HepG2 (cell line): ENCODE measurements at regions not wholly inside any gene's neighbourhood (a gene's known extent, or its start where the extent isn't known, plus 50 kb on each side); places are given as distances from the start of the nearest gene placed in this dataset.

Source experiments
- ATAC-seq: fragments of 200-7000 bp; cut with Tn5 transposase; 3 replicates; pipeline ENCODE4 v1.9.1; 2020; ENCODE audit warnings: mild to moderate bottlenecking, moderate library complexity
- BruUV-seq: library from RNA; stranded (reverse); fragments of 400-500 nt; replicated peaks from 2 replicates; lab custom pipeline; 2021; lab: Mats Ljungman, UMichigan
- CTCF ChIA-PET: fragments of 300-600 bp; formaldehyde crosslinking; extraction: SDS; loops from one replicate; lab custom pipeline; 2021; ENCODE audit warnings: low total read pairs, inconsistent platforms, low intra/inter-chr PET ratio; lab: Yijun Ruan, JAX
- POLR2A ChIA-PET: fragments of 350-600 bp; sonication (Branson Sonifier 250); formaldehyde crosslinking; loops from one replicate; lab custom pipeline; 2020; ENCODE audit warnings: antibody characterized with exemption, inconsistent platforms; lab: Yijun Ruan, JAX
- DNase-seq: peaks from one replicate; pipeline ENCODE4 v3.0.0-alpha.2; 2015; ENCODE audit warnings: low spot score
- FAIRE-seq: peaks from 3 replicates; lab custom pipeline; 2011; peaks lifted over from hg19 to GRCh38; lab: Jason Lieb, UNC
- H2AFZ ChIP-seq: one replicate; pipeline ENCODE4 v1.6.1; 2011; ENCODE audit warnings: low read length, inconsistent platforms
- H3K27ac ChIP-seq: fragments of 300-600 bp; 3 replicates; pipeline ENCODE4 v1.8.0; 2011; ENCODE audit warnings: mixed run types, mild to moderate bottlenecking, mixed read lengths, low read length, inconsistent platforms; ENCODE audit not compliant: insufficient read depth; ENCODE audit errors: extremely low read length
- H3K27me3 ChIP-seq, 2 experiments: fragments of 200-600 bp in 1 of 2; 2 replicates in 1 of 2; 3 replicates in 1 of 2; pipeline versions ENCODE4 v1.6.0 to v1.8.0; 2011; ENCODE audit warnings: low read length in 2 of 2, mild to moderate bottlenecking in 2 of 2, moderate library complexity in 2 of 2, inconsistent platforms in 1 of 2; ENCODE audit not compliant: insufficient read depth in 2 of 2, control insufficient read depth in 1 of 2
- H3K36me3 ChIP-seq, 2 experiments: fragments of 200-600 bp in 1 of 2; replicated peaks in 1 of 2; 2 replicates in 1 of 2; 3 replicates in 1 of 2; pipeline versions ENCODE4 v1.5.1 to v1.8.0; 2011; ENCODE audit warnings: low read length in 2 of 2, inconsistent platforms in 1 of 2; ENCODE audit not compliant: insufficient read depth in 2 of 2, control insufficient read depth in 1 of 2
- H3K4me1 ChIP-seq: 2 replicates; pipeline ENCODE4 v1.5.1; 2012; ENCODE audit warnings: low read length, inconsistent platforms; ENCODE audit not compliant: insufficient read depth
- H3K4me2 ChIP-seq: 2 replicates; pipeline ENCODE4 v1.6.0; 2011; ENCODE audit warnings: low read depth, low read length, inconsistent platforms
- H3K4me3 ChIP-seq, 3 experiments: fragments of 200-600 bp in 1 of 3; sonication (generic), shearing (Covaris generic) in 1 of 3; replicated peaks in 1 of 3; 2 replicates each; pipeline ENCODE4 v1.5.1; 2011 to 2016; ENCODE audit warnings: low read length in 3 of 3, inconsistent platforms in 2 of 3, low read depth in 2 of 3, mild to moderate bottlenecking in 2 of 3, control low read depth in 1 of 3, mixed read lengths in 1 of 3; ENCODE audit not compliant: insufficient read depth in 1 of 3
- H3K79me2 ChIP-seq: one replicate; pipeline ENCODE4 v1.6.1; 2011; ENCODE audit warnings: low read length, inconsistent platforms; ENCODE audit not compliant: insufficient read depth
- H3K9ac ChIP-seq: 2 replicates; pipeline ENCODE4 v1.6.0; 2011; ENCODE audit warnings: mild to moderate bottlenecking, low read depth, low read length, inconsistent platforms; ENCODE audit not compliant: insufficient read depth
- H3K9me3 ChIP-seq: 2 replicates; pipeline ENCODE4 v1.5.1; 2012; ENCODE audit warnings: mild to moderate bottlenecking, low read length
- H4K20me1 ChIP-seq: 2 replicates; pipeline ENCODE4 v1.6.0; 2011; ENCODE audit warnings: inconsistent platforms, mild to moderate bottlenecking, low read length, moderate library complexity; ENCODE audit not compliant: insufficient read depth
- EED ChIP-seq: sonication (generic); formaldehyde crosslinking; IDR thresholded peaks from 2 replicates; pipeline ENCODE4 v1.5.0; 2020; ENCODE audit warnings: mild to moderate bottlenecking, missing genetic modification reagents
- KAT2B ChIP-seq: fragments of 150-350 bp; IDR thresholded peaks from 2 replicates; pipeline ENCODE4 v1.6.1; 2014; ENCODE audit warnings: low read depth, low read length, borderline replicate concordance
- REPIN1 ChIP-seq: sonication (generic); formaldehyde crosslinking; IDR thresholded peaks from 2 replicates; pipeline ENCODE4 v1.8.0; 2022; ENCODE audit warnings: missing genetic modification reagents, low read depth, mild to moderate bottlenecking, borderline replicate concordance
- SP140L ChIP-seq: sonication (generic); formaldehyde crosslinking; IDR thresholded peaks from 2 replicates; pipeline ENCODE4 v1.4.0; 2020; ENCODE audit warnings: missing genetic modification reagents, borderline replicate concordance
- XRCC5 ChIP-seq: fragments of 200-400 bp; formaldehyde crosslinking; optimal IDR thresholded peaks from 2 replicates; pipeline ENCODE3; 2017; ENCODE audit warnings: mild to moderate bottlenecking, low read length
- ZFP62 ChIP-seq: sonication (generic); formaldehyde crosslinking; IDR thresholded peaks from 2 replicates; pipeline ENCODE4 v1.4.0; 2020; ENCODE audit warnings: missing genetic modification reagents
- ZNF232 ChIP-seq: sonication (generic); formaldehyde crosslinking; IDR thresholded peaks from 2 replicates; pipeline ENCODE4 v1.4.0; 2020; ENCODE audit warnings: missing genetic modification reagents, borderline replicate concordance
- ZNF296 ChIP-seq: sonication (generic); formaldehyde crosslinking; conservative IDR thresholded peaks from 2 replicates; pipeline ENCODE4 v1.5.0; 2020; ENCODE audit warnings: mild to moderate bottlenecking, missing genetic modification reagents
- ZNF326 ChIP-seq: sonication (generic); formaldehyde crosslinking; IDR thresholded peaks from 2 replicates; pipeline ENCODE4 v1.4.0; 2020; ENCODE audit warnings: missing genetic modification reagents, borderline replicate concordance
- ZNF83 ChIP-seq: sonication (generic); formaldehyde crosslinking; IDR thresholded peaks from 2 replicates; pipeline ENCODE4 v1.4.0; 2020; ENCODE audit warnings: missing genetic modification reagents, mild to moderate bottlenecking, borderline replicate concordance
- WGBS: methylation state at CpG from one replicate; pipeline ENCODE4 v1.1.6; 2017; ENCODE audit warnings: low lambda C conversion rate; 5-methylcytosine and 5-hydroxymethylcytosine counted together
- in situ Hi-C: cut with HindIII; loops from 2 replicates; pipeline ENCODE4 v1.10.0; 2017; ENCODE audit warnings: low pct_unique_long_range_greater_than_20kb; ENCODE audit not compliant: extremely low pct_ligation_motif_present
- intact Hi-C: fragments of 100-400 bp; cut with micrococcal nuclease; formaldehyde crosslinking; loops from one replicate; pipeline ENCODE4 v1.10.0; 2022; ENCODE audit not compliant: unreplicated experiment
- TF ChIP-seq, protein P1 (sequence below): sonication (generic); formaldehyde crosslinking; IDR thresholded peaks from 2 replicates; pipeline ENCODE4 v1.4.0; 2020; ENCODE audit warnings: mild to moderate bottlenecking, missing genetic modification reagents, borderline replicate concordance
- TF ChIP-seq, protein P2 (sequence below): sonication (generic); formaldehyde crosslinking; IDR thresholded peaks from 2 replicates; pipeline ENCODE4 v1.9.0; 2021; ENCODE audit warnings: missing genetic modification reagents, borderline replicate concordance

DNA sequence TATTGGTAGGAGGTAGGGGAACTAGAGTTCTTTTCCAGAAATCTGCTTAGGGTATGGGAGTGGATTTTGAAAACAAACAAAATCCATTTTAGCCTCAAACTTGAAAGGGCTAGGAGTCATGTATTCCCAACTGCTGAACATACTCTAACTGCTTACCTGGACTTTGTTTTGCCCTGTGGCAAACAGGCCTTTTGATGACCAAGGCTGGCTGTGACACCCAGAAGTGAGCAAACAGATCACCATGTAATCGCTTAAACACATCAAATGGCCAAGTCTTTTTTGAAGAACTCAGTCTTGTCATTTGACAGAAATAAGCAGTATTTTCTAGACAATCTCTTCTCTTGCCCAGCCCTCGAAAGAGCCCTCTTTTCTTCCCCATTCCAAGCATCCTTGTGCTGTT lies 203.4 kb downstream of the KIT start (continued):
- TF ChIP-seq, protein P1, sequence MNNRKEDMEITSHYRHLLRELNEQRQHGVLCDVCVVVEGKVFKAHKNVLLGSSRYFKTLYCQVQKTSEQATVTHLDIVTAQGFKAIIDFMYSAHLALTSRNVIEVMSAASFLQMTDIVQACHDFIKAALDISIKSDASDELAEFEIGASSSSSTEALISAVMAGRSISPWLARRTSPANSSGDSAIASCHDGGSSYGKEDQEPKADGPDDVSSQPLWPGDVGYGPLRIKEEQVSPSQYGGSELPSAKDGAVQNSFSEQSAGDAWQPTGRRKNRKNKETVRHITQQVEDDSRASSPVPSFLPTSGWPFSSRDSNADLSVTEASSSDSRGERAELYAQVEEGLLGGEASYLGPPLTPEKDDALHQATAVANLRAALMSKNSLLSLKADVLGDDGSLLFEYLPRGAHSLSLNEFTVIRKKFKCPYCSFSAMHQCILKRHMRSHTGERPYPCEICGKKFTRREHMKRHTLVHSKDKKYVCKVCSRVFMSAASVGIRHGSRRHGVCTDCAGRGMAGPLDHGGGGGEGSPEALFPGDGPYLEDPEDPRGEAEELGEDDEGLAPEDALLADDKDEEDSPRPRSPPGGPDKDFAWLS (CRISPR knock-in tag), result no peak
- TF ChIP-seq ZNF296 (CRISPR knock-in tag) (no peak), XRCC5 (no peak), ZFP62 (CRISPR knock-in tag) (no peak), EED (CRISPR knock-in tag) (no peak), ZNF232 (CRISPR knock-in tag) (no peak), REPIN1 (no peak), ZNF326 (no peak)
- TF ChIP-seq, all 625 proteins: peak for 0

DNA sequence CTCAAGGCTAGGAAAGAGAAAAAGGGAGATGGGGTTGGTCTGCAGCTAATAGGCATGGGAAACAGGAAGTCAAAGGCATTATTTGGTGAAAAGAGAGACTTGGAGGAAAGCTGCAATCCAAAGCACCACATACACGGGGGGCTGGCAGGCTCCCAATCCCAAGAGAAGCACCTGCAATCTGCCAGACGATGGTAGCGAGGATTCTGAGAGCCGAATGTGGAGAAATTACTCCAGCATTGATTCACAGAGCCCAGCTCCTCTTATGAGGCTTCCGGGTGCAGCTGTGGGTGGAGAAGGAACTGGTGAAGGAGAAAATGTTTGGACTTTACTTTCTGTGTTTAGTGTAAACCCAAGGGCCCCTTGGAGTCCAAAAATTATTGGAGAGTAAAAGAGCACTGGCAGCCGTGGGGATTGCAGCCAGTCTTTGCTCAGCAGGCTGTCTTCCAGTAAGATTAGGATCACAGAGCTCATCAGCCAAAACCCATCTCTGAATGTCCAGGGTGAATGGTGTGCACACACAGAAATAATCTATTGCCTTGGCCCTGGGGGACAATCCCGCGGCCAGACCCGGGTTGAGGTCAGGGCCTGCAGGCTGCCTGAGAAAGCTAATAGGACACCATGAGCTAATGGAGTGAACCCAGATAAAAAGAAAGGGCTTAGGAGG lies 197.6 kb downstream of the KIT start:
- Histone ChIP-seq H3K36me3 (no peaks in the 10 kb centered on the region), H3K27me3 (peaks cover 0 to 4% of the 10 kb centered on the region in 2 experiments; a peak in 2 of 5 replicates), H3K9ac (no peak overlapping the region), H3K4me3 (no peak overlapping the region), H3K9me3 (no peaks in the 10 kb centered on the region), H3K4me2 (no peak overlapping the region), H2AFZ (no peak overlapping the region), H3K4me1 (no peaks in the 10 kb centered on the region), H3K79me2 (no peaks in the 10 kb centered on the region), H4K20me1 (no peaks in the 10 kb centered on the region)
- intact Hi-C loops (no loop called here), in situ Hi-C loops (no loop called here)
- no peak for FAIRE-seq
- POLR2A ChIA-PET, result no interaction called here
- no peak for ATAC-seq
- 32% methylated on average over 9 of the region's 9 CpGs for WGBS
- TF ChIP-seq, protein P2, sequence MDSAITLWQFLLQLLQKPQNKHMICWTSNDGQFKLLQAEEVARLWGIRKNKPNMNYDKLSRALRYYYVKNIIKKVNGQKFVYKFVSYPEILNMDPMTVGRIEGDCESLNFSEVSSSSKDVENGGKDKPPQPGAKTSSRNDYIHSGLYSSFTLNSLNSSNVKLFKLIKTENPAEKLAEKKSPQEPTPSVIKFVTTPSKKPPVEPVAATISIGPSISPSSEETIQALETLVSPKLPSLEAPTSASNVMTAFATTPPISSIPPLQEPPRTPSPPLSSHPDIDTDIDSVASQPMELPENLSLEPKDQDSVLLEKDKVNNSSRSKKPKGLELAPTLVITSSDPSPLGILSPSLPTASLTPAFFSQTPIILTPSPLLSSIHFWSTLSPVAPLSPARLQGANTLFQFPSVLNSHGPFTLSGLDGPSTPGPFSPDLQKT (CRISPR knock-in tag), result no peak
- TF ChIP-seq SP140L (CRISPR knock-in tag) (no peak), ZNF296 (CRISPR knock-in tag) (no peak), KAT2B (no peak), ZNF83 (CRISPR knock-in tag) (no peak)
- TF ChIP-seq, all 625 proteins: peak for 0
- CTCF ChIA-PET, result no interaction called here
- DNase-seq, result no peak
- H3K27ac ChIP-seq, result no peak overlapping the region
- no TSS peak for BruUV-seq
